ENCODE measurements at regions not wholly inside any gene's neighbourhood (a gene's known extent, or its start where the extent isn't known, plus 50 kb on each side); places are given as distances from the start of the nearest gene placed in this dataset.

DNA sequence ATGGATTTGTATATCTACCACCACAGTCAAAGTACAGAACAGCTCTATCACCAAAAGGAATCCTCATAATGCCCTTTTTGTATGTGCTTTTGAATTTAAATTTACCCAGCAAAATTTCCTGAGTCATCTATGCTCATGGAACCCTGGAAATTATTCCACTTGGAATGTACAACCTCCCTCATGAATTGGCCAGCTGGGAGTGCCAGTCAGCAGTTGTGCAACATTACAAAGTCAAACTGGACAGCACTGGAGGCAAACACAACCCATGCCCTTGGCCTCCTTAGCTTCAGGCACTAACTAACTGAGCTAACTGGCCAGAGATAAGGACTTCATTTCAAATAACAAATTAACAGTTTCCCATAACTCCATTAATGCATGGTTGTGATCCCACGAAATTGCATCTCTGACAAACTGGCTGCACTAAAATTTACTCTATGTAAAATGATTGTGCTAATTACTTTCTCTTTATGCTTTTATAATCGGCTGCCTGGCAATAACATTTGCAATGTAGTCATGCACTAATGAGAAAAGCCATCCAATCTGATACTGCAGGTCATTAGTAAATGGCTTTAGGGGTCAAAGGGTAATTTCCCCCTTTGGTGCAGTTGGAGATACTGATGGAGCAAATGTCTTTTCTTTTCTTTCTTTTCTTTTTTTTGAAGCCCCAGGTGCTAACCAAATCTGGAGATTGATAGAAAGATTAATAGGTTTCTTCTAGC lies 270.5 kb downstream of the ACTR3 start:
- Histone ChIP-seq H4K20me1 (ENCODE audit: insufficient read depth, low read length) (no peaks in the 10 kb centered on the region), H3K27me3 (ENCODE audit: insufficient read depth, low read length) (no peaks in the 10 kb centered on the region), H3K9me3 (ENCODE audit: insufficient read depth, low read depth, low read length) (no peaks in the 10 kb centered on the region), H3K4me1 (ENCODE audit: insufficient read depth, low read length) (no peaks in the 10 kb centered on the region), H3K79me2 (ENCODE audit: insufficient read depth, low read length) (no peaks in the 10 kb centered on the region), H3K4me3 (ENCODE audit: insufficient read depth, low read depth, low read length) (no peak overlapping the region), H3K36me3 (ENCODE audit: insufficient read depth, low read length) (no peaks in the 10 kb centered on the region), H3K9ac (ENCODE audit: low read length) (no peak overlapping the region), H2AFZ (ENCODE audit: low read depth, low read length) (no peak overlapping the region), H3K27ac (ENCODE audit: low read depth, low read length) (no peak overlapping the region), H3K4me2 (ENCODE audit: low read length) (no peak overlapping the region)
- FAIRE-seq (no peak), DNase-seq (ENCODE audit: low read depth) (no peak)
- H3K27ac Mint-ChIP-seq (ENCODE audit: unreplicated experiment) = no peak overlapping the region
- H3K4me1 Mint-ChIP-seq (ENCODE audit: low read depth, unreplicated experiment) = no peaks in the 10 kb centered on the region
- H3K4me3 Mint-ChIP-seq (ENCODE audit: unreplicated experiment) = no peak overlapping the region
- H3K27me3 Mint-ChIP-seq (ENCODE audit: low read depth, unreplicated experiment) = no peaks in the 10 kb centered on the region
- H3K9me3 Mint-ChIP-seq (ENCODE audit: unreplicated experiment) = peaks cover 5% of the 10 kb centered on the region
- H3K36me3 Mint-ChIP-seq (ENCODE audit: low read depth, unreplicated experiment) = no peaks in the 10 kb centered on the region
- TF ChIP-seq EZH2 (IDR thresholded peaks at IDR 0.05; ENCODE audit: insufficient read depth, low read length) = no peak
- TF ChIP-seq, protein P1, sequence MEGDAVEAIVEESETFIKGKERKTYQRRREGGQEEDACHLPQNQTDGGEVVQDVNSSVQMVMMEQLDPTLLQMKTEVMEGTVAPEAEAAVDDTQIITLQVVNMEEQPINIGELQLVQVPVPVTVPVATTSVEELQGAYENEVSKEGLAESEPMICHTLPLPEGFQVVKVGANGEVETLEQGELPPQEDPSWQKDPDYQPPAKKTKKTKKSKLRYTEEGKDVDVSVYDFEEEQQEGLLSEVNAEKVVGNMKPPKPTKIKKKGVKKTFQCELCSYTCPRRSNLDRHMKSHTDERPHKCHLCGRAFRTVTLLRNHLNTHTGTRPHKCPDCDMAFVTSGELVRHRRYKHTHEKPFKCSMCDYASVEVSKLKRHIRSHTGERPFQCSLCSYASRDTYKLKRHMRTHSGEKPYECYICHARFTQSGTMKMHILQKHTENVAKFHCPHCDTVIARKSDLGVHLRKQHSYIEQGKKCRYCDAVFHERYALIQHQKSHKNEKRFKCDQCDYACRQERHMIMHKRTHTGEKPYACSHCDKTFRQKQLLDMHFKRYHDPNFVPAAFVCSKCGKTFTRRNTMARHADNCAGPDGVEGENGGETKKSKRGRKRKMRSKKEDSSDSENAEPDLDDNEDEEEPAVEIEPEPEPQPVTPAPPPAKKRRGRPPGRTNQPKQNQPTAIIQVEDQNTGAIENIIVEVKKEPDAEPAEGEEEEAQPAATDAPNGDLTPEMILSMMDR (IDR thresholded peaks at IDR 0.05; ENCODE audit: insufficient read depth, low read depth, low read length) = no peak

DNA sequence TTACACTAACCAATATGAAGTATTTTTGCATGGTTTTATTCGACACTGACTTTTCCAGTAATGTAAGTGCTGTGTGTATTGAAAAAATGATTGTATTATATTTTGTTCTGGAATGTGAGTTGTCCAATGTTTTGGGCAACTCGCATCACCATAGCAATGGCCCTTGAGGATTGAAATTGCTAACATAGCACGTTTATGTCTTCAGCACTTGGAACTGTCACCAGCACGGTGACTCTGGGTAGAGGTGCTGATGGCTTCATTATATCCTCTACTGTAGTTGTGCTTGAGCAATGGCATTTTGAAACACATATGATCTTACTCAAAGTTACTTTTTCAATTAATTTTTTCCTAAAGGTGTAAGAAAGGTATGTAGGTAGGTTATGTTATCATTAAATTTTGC lies 271.5 kb downstream of the ACTR3 start:
- Histone ChIP-seq H3K9ac (ENCODE audit: low read length) (no peak overlapping the region), H3K4me1 (ENCODE audit: insufficient read depth, low read length) (no peaks in the 10 kb centered on the region), H3K27me3 (ENCODE audit: insufficient read depth, low read length) (no peaks in the 10 kb centered on the region), H4K20me1 (ENCODE audit: insufficient read depth, low read length) (no peaks in the 10 kb centered on the region), H2AFZ (ENCODE audit: low read depth, low read length) (no peak overlapping the region), H3K79me2 (ENCODE audit: insufficient read depth, low read length) (no peaks in the 10 kb centered on the region), H3K9me3 (ENCODE audit: insufficient read depth, low read depth, low read length) (no peaks in the 10 kb centered on the region), H3K4me2 (ENCODE audit: low read length) (no peak overlapping the region), H3K27ac (ENCODE audit: low read depth, low read length) (no peak overlapping the region), H3K4me3 (ENCODE audit: insufficient read depth, low read depth, low read length) (no peak overlapping the region), H3K36me3 (ENCODE audit: insufficient read depth, low read length) (no peaks in the 10 kb centered on the region)
- FAIRE-seq = no peak
- Mint-ChIP-seq H3K27ac (ENCODE audit: unreplicated experiment) (no peak overlapping the region), H3K4me1 (ENCODE audit: low read depth, unreplicated experiment) (no peaks in the 10 kb centered on the region), H3K36me3 (ENCODE audit: low read depth, unreplicated experiment) (no peaks in the 10 kb centered on the region), H3K4me3 (ENCODE audit: unreplicated experiment) (no peak overlapping the region), H3K9me3 (ENCODE audit: unreplicated experiment) (peaks cover 4% of the 10 kb centered on the region), H3K27me3 (ENCODE audit: low read depth, unreplicated experiment) (no peaks in the 10 kb centered on the region)
- DNase-seq (ENCODE audit: low read depth) = no peak
- TF ChIP-seq, protein P1 (IDR thresholded peaks at IDR 0.05; ENCODE audit: insufficient read depth, low read depth, low read length) = no peak
- TF ChIP-seq EZH2 (IDR thresholded peaks at IDR 0.05; ENCODE audit: insufficient read depth, low read length) = no peak

DNA sequence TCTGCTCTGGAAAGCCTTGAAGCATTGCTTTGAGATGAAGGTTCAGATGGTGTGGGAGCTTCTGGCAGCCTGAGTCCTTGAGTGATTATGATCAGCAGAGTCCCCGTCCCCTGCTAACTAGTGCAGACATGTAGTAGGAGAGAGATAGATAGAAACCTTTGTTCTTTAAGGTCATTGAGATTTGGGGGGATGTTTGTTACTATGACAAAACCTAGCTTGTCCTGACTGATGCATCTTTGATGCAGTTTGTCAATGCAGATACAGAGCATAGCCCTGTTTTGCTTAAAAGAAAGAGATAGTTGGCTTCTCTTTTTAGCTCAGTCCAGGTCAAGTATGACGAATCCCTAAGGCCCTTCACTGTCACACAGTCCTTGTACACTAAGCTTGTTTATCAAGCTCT lies 274.6 kb upstream of the DPP10 start:
- Mint-ChIP-seq H3K9me3 (ENCODE audit: unreplicated experiment) (peaks cover 2% of the 10 kb centered on the region), H3K4me1 (ENCODE audit: low read depth, unreplicated experiment) (no peaks in the 10 kb centered on the region), H3K27me3 (ENCODE audit: low read depth, unreplicated experiment) (peaks cover 1% of the 10 kb centered on the region), H3K4me3 (ENCODE audit: unreplicated experiment) (no peak overlapping the region), H3K27ac (ENCODE audit: unreplicated experiment) (no peak overlapping the region), H3K36me3 (ENCODE audit: low read depth, unreplicated experiment) (no peaks in the 10 kb centered on the region)
- DNase-seq (ENCODE audit: low read depth) (no peak), FAIRE-seq (no peak)
- Histone ChIP-seq H3K4me3 (ENCODE audit: insufficient read depth, low read depth, low read length) (no peak overlapping the region), H3K9me3 (ENCODE audit: insufficient read depth, low read depth, low read length) (no peaks in the 10 kb centered on the region), H3K4me1 (ENCODE audit: insufficient read depth, low read length) (no peaks in the 10 kb centered on the region), H3K36me3 (ENCODE audit: insufficient read depth, low read length) (no peaks in the 10 kb centered on the region), H3K9ac (ENCODE audit: low read length) (no peak overlapping the region), H3K27ac (ENCODE audit: low read depth, low read length) (no peak overlapping the region), H2AFZ (ENCODE audit: low read depth, low read length) (no peak overlapping the region), H3K79me2 (ENCODE audit: insufficient read depth, low read length) (no peaks in the 10 kb centered on the region), H3K27me3 (ENCODE audit: insufficient read depth, low read length) (no peaks in the 10 kb centered on the region), H4K20me1 (ENCODE audit: insufficient read depth, low read length) (no peaks in the 10 kb centered on the region), H3K4me2 (ENCODE audit: low read length) (no peak overlapping the region)
- no peak for TF ChIP-seq EZH2 (IDR thresholded peaks at IDR 0.05; ENCODE audit: insufficient read depth, low read length)
- TF ChIP-seq, protein P1 (IDR thresholded peaks at IDR 0.05; ENCODE audit: insufficient read depth, low read depth, low read length) = no peak
